GM12891 (cell line): ENCODE measurements at regions not wholly inside any gene's neighbourhood (a gene's known extent, or its start where the extent isn't known, plus 50 kb on each side); places are given as distances from the start of the nearest gene placed in this dataset.

ENCODE experiments used
- DNase-seq: peaks from one replicate; pipeline ENCODE4 v3.0.0; 2011; ENCODE audit warnings: low spot score; ENCODE audit not compliant: insufficient read length
- FAIRE-seq: peaks from 2 replicates; lab custom pipeline; 2011; peaks lifted over from hg19 to GRCh38; lab: Jason Lieb, UNC
- PAX5 ChIP-seq: IDR thresholded peaks from 2 replicates; pipeline ENCODE4 v1.6.1; 2011; ENCODE audit warnings: low read length, moderate library complexity, mild to moderate bottlenecking; ENCODE audit not compliant: insufficient read depth, severe bottlenecking
- POLR2A ChIP-seq: IDR thresholded peaks from 2 replicates; pipeline ENCODE4 v1.6.1; 2011; ENCODE audit warnings: low read depth, low read length, control low read depth
- POLR2AphosphoS5 ChIP-seq: IDR thresholded peaks from 2 replicates; pipeline ENCODE4 v1.6.1; 2011; ENCODE audit warnings: low read depth, low read length, control low read depth
- POU2F2 ChIP-seq: IDR thresholded peaks from 2 replicates; pipeline ENCODE4 v1.6.1; 2011; ENCODE audit warnings: low read depth, mild to moderate bottlenecking, control low read depth, low read length, moderate library complexity
- SPI1 ChIP-seq: IDR thresholded peaks from 2 replicates; pipeline ENCODE4 v1.6.1; 2011; ENCODE audit warnings: low read depth, low read length, control low read depth
- TAF1 ChIP-seq: IDR thresholded peaks from 2 replicates; pipeline ENCODE4 v1.6.1; 2011; ENCODE audit warnings: low read depth, low read length, control low read depth

DNA sequence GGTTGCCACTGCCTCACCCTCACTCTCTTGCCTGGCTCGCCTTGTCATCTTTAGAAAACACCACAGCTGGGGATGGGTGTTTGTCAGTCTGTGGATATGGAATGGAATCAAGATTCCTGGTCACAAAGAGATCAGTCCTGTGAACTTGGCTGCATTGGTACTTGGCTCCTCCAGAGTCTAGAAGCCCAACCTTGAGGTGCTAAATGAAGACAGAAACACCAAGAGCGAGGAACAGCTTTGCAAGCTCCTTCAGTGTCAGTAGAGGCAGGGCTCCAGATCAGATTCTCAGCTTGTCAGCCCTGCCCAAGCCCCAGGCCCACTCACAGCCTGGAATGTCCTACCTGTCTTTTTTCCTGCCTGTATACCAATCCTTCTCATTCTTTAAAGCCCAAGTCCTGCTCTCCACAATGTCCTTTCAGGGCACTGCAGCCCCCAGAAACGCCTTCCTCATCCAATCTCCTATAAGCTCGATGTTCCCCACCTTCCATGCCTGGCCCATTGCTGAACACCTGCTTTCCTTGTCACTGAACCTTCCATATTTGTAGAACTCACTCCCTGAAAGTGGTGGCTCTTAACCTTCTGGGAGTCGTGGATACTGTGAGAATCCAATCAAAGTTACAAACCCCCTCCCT is 188.9 kb downstream of the BCR start:
- no peak for TF ChIP-seq SPI1
- TF ChIP-seq PAX5: no peak
- TF ChIP-seq POU2F2: no peak
- no peak for TF ChIP-seq TAF1
- TF ChIP-seq POLR2A: no peak
- no peak for TF ChIP-seq POLR2AphosphoS5
- DNase-seq (no peak), FAIRE-seq (no peak)
